ENCODE measurements at regions not wholly inside any gene's neighbourhood (a gene's known extent, or its start where the extent isn't known, plus 50 kb on each side); places are given as distances from the start of the nearest gene placed in this dataset.

- no peak overlapping the region for H3K4me3 ChIP-seq
- intact Hi-C loops (cut with DNase I) = no loop called here
Observed at GRCh38 chr4:26020881-26021280, 106.9 kb downstream of the SMIM20 start.

GRCh38 chr4:26021417-26022345, 107.7 kb downstream of the SMIM20 start:
- Histone ChIP-seq H3K4me1 (peaks cover 40% of the 10 kb centered on the region), H3K36me3 (no peaks in the 10 kb centered on the region), H3K27ac (peak overlapping the region; percentile 71), H3K9me3 (no peaks in the 10 kb centered on the region), H3K4me3 (peak overlapping the region; percentile 28), H3K27me3 (ENCODE audit: low read depth) (no peaks in the 10 kb centered on the region)
- no peak for TF ChIP-seq CTCF (IDR thresholded peaks at IDR 0.05)
- ATAC-seq (peak in 1 of 2 donors; percentile 20), DNase-seq (no peak)
- intact Hi-C loops (cut with DNase I) = no loop called here

More at GRCh38 chr4:26020881-26021280, 106.9 kb downstream of the SMIM20 start:
- Histone ChIP-seq H3K9me3 (no peaks in the 10 kb centered on the region), H3K4me1 (peaks cover 41% of the 10 kb centered on the region), H3K36me3 (no peaks in the 10 kb centered on the region), H3K27ac (peak overlapping the region; percentile 71), H3K27me3 (ENCODE audit: low read depth) (no peaks in the 10 kb centered on the region)
- DNase-seq (no peak), ATAC-seq (peak; percentile 52 to 75)
- no peak for TF ChIP-seq CTCF (IDR thresholded peaks at IDR 0.05)

GRCh38 chr4:26022346-26023202, 108.6 kb downstream of the SMIM20 start:
- peaks cover 33% of the 10 kb centered on the region for H3K4me1 ChIP-seq
- DNase-seq (no peak), ATAC-seq (peak; percentile 81 to 86)
- H3K27me3 ChIP-seq (ENCODE audit: low read depth) = no peaks in the 10 kb centered on the region
- H3K4me3 ChIP-seq = peak overlapping the region; percentile 28
- intact Hi-C loops (cut with DNase I) = no loop called here
- no peaks in the 10 kb centered on the region for H3K36me3 ChIP-seq
- TF ChIP-seq CTCF (IDR thresholded peaks at IDR 0.05) = no peak
- H3K27ac ChIP-seq = peak overlapping the region; percentile 71
- no peaks in the 10 kb centered on the region for H3K9me3 ChIP-seq

- no peak for TF ChIP-seq CTCF (IDR thresholded peaks at IDR 0.05)
- Histone ChIP-seq H3K9me3 (no peaks in the 10 kb centered on the region), H3K4me3 (peak overlapping the region; percentile 24), H3K36me3 (no peaks in the 10 kb centered on the region), H3K4me1 (peaks cover 33% of the 10 kb centered on the region), H3K27ac (peak overlapping the region; percentile 71), H3K27me3 (ENCODE audit: low read depth) (no peaks in the 10 kb centered on the region)
- DNase-seq (no peak), ATAC-seq (no peak)
- intact Hi-C loops (cut with DNase I) = no loop called here
Observed at GRCh38 chr4:26023203-26023972, 109.4 kb downstream of the SMIM20 start.

- H3K4me3 ChIP-seq = no peak overlapping the region
- no peak for ATAC-seq
- H3K9me3 ChIP-seq = no peaks in the 10 kb centered on the region
- DNase-seq = no peak
- no peak for TF ChIP-seq CTCF (IDR thresholded peaks at IDR 0.05)
- no peak overlapping the region for H3K27ac ChIP-seq
- intact Hi-C loops (cut with DNase I) = no loop called here
- H3K27me3 ChIP-seq (ENCODE audit: low read depth) = no peaks in the 10 kb centered on the region
- H3K36me3 ChIP-seq = no peaks in the 10 kb centered on the region
- peaks cover 39% of the 10 kb centered on the region for H3K4me1 ChIP-seq
Observed at GRCh38 chr4:26024079-26024478, 110.1 kb downstream of the SMIM20 start.

Data from lower lobe of right lung (tissue), 2 donors.